H1 (cell line): ENCODE measurements at regions not wholly inside any gene's neighbourhood (a gene's known extent, or its start where the extent isn't known, plus 50 kb on each side); places are given as distances from the start of the nearest gene placed in this dataset.

Source experiments
- CHD2 ChIP-seq: IDR thresholded peaks from 2 replicates; pipeline ENCODE4 v1.6.1; 2012; ENCODE audit warnings: low read length, improper control_type of control experiment
- HDAC2 ChIP-seq, 2 experiments: fragments of 300-600 bp in 1 of 2; sonication (generic) in 1 of 2; IDR thresholded peaks; 2 replicates each; pipeline ENCODE4 v1.6.1; 2011 to 2012; ENCODE audit warnings: low read depth in 2 of 2, low read length in 2 of 2, mild to moderate bottlenecking in 2 of 2, moderate library complexity in 2 of 2, borderline replicate concordance in 1 of 2, inconsistent platforms in 1 of 2
- RXRA ChIP-seq: IDR thresholded peaks from 2 replicates; pipeline ENCODE4 v1.6.1; 2011; ENCODE audit warnings: low read depth, mild to moderate bottlenecking, low read length, moderate library complexity; ENCODE audit not compliant: insufficient read depth

DNA sequence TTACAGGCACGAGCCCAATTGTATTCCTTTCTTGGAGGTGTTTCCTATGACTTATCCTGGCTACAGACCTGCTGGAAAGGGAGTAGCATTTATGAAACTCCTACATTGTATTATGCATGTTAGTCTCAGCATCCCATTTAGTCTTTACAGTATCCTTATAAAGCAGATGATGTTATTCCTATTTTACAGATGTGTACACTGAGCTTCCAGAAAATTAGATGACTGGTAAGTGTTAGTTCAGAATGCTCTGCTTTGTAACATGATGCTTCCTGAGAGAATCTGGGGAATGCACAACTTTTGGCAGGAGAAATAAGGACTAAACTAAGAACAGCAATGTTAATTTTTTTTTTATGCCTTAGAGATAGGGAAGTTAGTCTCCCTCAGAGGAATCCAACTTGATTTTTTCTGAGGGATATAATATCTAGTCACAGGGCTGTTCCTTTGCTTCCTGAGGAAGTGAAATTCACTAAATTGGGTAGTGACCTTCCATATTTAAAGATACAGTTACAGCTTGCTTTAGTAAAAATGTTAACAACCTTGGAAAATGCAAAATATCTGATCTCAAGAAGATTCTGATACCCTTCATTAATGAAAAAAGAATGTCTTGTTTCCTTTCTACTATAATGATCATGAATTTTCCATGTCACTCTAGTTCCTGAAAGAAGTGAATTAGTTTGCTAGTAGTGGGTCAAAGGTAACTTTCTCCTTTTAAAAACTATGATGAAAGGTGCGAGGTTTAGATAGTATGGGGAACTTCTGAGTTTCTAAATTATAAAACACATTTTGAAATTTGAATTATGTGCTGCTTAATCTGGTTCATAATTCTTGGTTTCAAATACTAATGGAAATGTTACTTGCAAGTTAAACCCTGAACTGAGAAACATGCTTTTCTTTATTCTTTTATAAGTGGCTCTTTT, 194.0 kb upstream of the PRPS1L1 start (continued):
- TF ChIP-seq RXRA (no peak), HDAC2 (IDR thresholded peaks at IDR 0.05; ENCODE audit: borderline replicate concordance in 1 of 2, low read depth in 2 of 2, low read length in 2 of 2) (no peak), CHD2 (no peak)
